Adrenal gland (tissue), 9 donors: ENCODE measurements at regions not wholly inside any gene's neighbourhood (a gene's known extent, or its start where the extent isn't known, plus 50 kb on each side); places are given as distances from the start of the nearest gene placed in this dataset.

Source experiments
- DNase-seq, 7 donors: peaks; one replicate each; pipeline ENCODE4 v3.0.0-alpha.2; 2019 to 2020
- H3K27ac ChIP-seq, 5 donors: fragments of 200-600 bp; sonication (generic) in 4 of 5; 1 replicate in 3 of 5; 2 replicates in 2 of 5; pipeline versions ENCODE4 v1.5.1 to v1.8.0; 2016 to 2020; ENCODE audit warnings: mild to moderate bottlenecking in 1 of 5
- H3K27me3 ChIP-seq: fragments of 200-600 bp; 2 replicates; pipeline ENCODE4 v1.8.0; 2021
- H3K36me3 ChIP-seq, 2 donors: fragments of 200-600 bp; replicated peaks in 1 of 2; 1 replicate in 1 of 2; 2 replicates in 1 of 2; pipeline versions ENCODE4 v1.5.1 to v1.8.0; 2018 to 2022
- H3K4me1 ChIP-seq, 2 donors: fragments of 200-600 bp; replicated peaks in 1 of 2; 1 replicate in 1 of 2; 2 replicates in 1 of 2; pipeline versions ENCODE4 v1.5.1 to v1.8.0; 2018 to 2021
- H3K4me3 ChIP-seq, 4 donors: fragments of 200-600 bp; sonication (generic) in 3 of 4; one replicate each; pipeline ENCODE4 v1.5.1; 2016 to 2018
- H3K9me3 ChIP-seq, 3 donors: fragments of 200-600 bp; sonication (generic) in 1 of 3; replicated peaks in 1 of 3; 1 replicate in 2 of 3; 2 replicates in 1 of 3; pipeline versions ENCODE4 v1.5.1 to v1.8.0; 2016 to 2021
- CTCF ChIP-seq, 6 experiments: fragments of 450-650 bp in 4 of 6; fragments of 200-600 bp in 2 of 6; sonication (generic) in 1 of 6; IDR thresholded peaks; 1 replicate in 5 of 6; 2 replicates in 1 of 6; pipeline versions ENCODE4 v1.5.1 to v1.8.0; 2016 to 2021; ENCODE audit warnings: antibody characterized with exemption in 6 of 6, mild to moderate bottlenecking in 2 of 6, moderate library complexity in 1 of 6
- POLR2A ChIP-seq, 2 donors: fragments of 450-650 bp; IDR thresholded peaks; one replicate each; pipeline ENCODE4 v1.6.1; 2017; ENCODE audit warnings: antibody characterized with exemption in 2 of 2, mild to moderate bottlenecking in 2 of 2, moderate library complexity in 1 of 2
- WGBS, 4 donors: extraction: QIAGEN DNeasy Blood & Tissue Kit in 2 of 4; methylation state at CpG; one replicate each; pipeline versions ENCODE4 v1.1.5 to v1.1.7; 2013 to 2017; 5-methylcytosine and 5-hydroxymethylcytosine counted together
- intact Hi-C, 2 donors: fragments of 100-400 bp; cut with DNase I; formaldehyde crosslinking; loops; one replicate each; pipeline versions ENCODE4 v1.14.1 to v1.15.0; 2022 to 2023
- donor health status: healthy with polysubstance abuse.
- donor health status: Bipolar disorder and iron deficiency.
- donor health status: DM: yes; HTN: yes; CAD: no.
- donor health status: DM: no; HTN: no; CAD: no.
- donor health status: DM: no; HTN: no; CAD: no.

GRCh38 chr1:101733340-101733739 lies 263.4 kb downstream of the OLFM3 start:
- no peak for TF ChIP-seq CTCF (IDR thresholded peaks at IDR 0.05)
- no peak for TF ChIP-seq POLR2A (IDR thresholded peaks at IDR 0.05)
- no peaks in the 10 kb centered on the region for H3K4me1 ChIP-seq
- intact Hi-C loops, result no loop called here
- no peaks in the 10 kb centered on the region for H3K9me3 ChIP-seq
- DNase-seq, result no peak
- H3K27ac ChIP-seq, result no peak overlapping the region
- H3K36me3 ChIP-seq, result no peaks in the 10 kb centered on the region
- no peak overlapping the region for H3K4me3 ChIP-seq
- H3K27me3 ChIP-seq, result no peaks in the 10 kb centered on the region

- WGBS, 4 donors, result 60 to 80% (median 75%) methylated on average over 1 of the region's 1 CpG
- intact Hi-C loops, result no loop called here
- Histone ChIP-seq H3K36me3 (no peaks in the 10 kb centered on the region), H3K27me3 (no peaks in the 10 kb centered on the region), H3K4me1 (no peaks in the 10 kb centered on the region), H3K4me3 (no peak overlapping the region), H3K9me3 (no peaks in the 10 kb centered on the region), H3K27ac (no peak overlapping the region)
- TF ChIP-seq POLR2A (IDR thresholded peaks at IDR 0.05) (no peak), CTCF (IDR thresholded peaks at IDR 0.05) (no peak)
- DNase-seq, result no peak
Measured at GRCh38 chr1:101738475-101738874, 258.3 kb downstream of the OLFM3 start.

DNA sequence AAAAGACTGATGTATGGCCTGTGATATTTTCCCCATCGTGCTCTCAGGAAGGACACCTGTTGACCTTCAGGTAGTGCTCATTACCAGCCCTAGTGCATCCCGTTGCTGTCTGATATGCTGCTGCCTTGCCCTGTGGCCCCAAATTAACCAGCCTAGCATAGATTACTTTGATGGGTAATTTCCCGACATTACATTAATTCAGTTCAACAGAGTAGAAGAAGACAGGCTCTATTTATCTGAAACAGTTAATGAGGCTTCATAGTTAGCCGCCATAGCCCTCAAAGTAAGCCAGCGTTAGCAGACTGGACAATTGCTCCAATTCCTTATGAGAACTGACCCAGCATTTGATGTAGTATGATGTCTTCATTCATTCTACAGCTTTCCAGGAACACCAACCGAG lies 257.6 kb downstream of the OLFM3 start:
- intact Hi-C loops, result no loop called here
- 70 to 79% (median 74%) methylated on average over 6 of the region's 6 CpGs for WGBS, 4 donors

DNA sequence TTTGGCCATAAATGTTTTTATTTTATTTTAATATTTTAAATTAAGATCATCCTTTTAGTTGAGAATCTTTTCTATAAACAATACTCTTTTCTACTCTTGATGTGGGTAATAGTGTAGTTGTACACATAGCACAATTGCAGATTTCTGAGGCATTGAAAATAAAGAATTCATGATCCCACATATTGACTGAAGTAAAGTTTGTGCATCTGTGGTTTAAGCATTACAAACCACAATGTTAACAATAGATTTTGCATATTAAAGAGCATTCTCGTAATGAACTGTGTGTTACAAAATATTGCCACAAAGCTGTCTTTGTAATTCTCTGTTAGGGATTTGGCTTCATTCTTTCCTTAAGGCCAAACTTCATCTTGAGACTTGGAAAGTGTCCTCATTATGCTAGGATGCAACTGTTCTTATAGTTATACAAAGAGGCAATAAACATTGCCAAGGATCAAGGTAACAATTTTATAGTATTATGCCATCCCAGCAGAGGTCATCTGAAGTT lies 256.8 kb downstream of the OLFM3 start:
- Histone ChIP-seq H3K9me3 (no peaks in the 10 kb centered on the region), H3K27me3 (no peaks in the 10 kb centered on the region), H3K4me3 (no peak overlapping the region), H3K4me1 (no peaks in the 10 kb centered on the region), H3K27ac (no peak overlapping the region), H3K36me3 (no peaks in the 10 kb centered on the region)
- no peak for TF ChIP-seq POLR2A (IDR thresholded peaks at IDR 0.05)
- TF ChIP-seq CTCF (IDR thresholded peaks at IDR 0.05), result no peak
- WGBS, 4 donors, result 49 to 76% (median 66%) methylated on average over 1 of the region's 1 CpG
- no peak for DNase-seq
- intact Hi-C loops, result no loop called here

More for the DNA sequence above, 257.6 kb downstream of the OLFM3 start:
- Histone ChIP-seq H3K4me3 (no peak overlapping the region), H3K36me3 (no peaks in the 10 kb centered on the region), H3K27me3 (no peaks in the 10 kb centered on the region), H3K9me3 (no peaks in the 10 kb centered on the region), H3K4me1 (no peaks in the 10 kb centered on the region), H3K27ac (no peak overlapping the region)
- no peak for DNase-seq
- TF ChIP-seq POLR2A (IDR thresholded peaks at IDR 0.05) (no peak), CTCF (IDR thresholded peaks at IDR 0.05) (no peak)
